Inflammatory macrophage (primary cell): ENCODE measurements at regions not wholly inside any gene's neighbourhood (a gene's known extent, or its start where the extent isn't known, plus 50 kb on each side); places are given as distances from the start of the nearest gene placed in this dataset.
"Not testable (repeated sequence)": the region's sequence is repeated elsewhere in the genome, so short reads cannot be mapped to it uniquely, and the experiment has no call there.

ENCODE experiments used
- DNase-seq, 2 donors: peaks; one replicate each; pipeline ENCODE4 v3.0.0-alpha.2; 2020 to 2022

DNA sequence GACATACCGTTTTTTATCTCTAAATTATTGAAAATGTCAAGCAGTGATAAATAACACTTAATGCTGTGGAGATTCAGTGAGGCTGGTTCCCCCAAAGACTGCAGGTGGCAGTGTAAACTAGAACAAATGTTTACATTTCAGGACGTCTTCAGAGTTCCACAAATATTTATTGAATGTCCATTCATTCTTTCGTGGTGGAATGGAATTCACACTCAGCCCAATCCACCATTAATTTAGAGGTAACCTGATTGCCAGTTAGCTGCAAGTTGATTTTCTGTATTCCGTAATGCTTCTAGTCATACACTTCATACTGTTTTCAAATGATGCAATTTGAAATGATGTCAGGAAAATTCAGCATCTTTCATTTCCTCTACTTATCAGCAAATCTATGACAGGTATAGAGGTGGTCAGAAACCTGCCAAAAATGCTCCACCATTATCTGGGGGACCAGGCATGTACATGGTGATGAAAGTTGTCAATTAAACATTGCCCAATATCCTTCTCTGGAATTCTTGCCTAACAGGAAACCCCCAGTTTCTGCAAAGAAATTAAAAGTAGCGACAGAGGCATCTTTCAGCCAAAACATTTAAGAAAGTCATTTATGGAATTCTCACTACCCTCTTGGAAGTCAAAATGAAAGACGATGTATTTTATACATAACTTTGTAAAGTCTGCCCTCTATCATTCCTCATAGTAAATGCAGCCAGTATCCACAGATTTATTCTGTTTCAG is 94.3 kb upstream of the BMAL1 start:
- peak; percentile 47 to 58 for DNase-seq

DNA sequence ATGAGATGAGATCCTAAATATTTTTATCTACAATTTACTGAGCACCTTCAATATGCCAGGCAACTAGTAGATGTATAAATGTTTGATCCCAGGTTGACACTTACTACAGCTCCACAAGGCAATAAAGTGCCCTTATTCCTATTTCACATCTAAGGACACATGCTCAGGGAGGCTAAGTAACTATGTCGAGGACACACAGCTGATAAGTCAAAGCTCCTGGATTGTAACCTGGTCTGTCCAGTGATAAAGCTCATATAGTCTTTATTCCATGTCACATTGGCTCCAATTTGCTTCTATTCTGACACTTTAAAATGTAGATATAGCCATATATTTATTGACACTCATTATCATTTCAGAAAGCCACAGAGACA is 93.8 kb upstream of the BMAL1 start:
- no peak for DNase-seq

- DNase-seq, result no peak
Measured at GRCh38 chr11:13184295-13184794, 93.2 kb upstream of the BMAL1 start.

DNA sequence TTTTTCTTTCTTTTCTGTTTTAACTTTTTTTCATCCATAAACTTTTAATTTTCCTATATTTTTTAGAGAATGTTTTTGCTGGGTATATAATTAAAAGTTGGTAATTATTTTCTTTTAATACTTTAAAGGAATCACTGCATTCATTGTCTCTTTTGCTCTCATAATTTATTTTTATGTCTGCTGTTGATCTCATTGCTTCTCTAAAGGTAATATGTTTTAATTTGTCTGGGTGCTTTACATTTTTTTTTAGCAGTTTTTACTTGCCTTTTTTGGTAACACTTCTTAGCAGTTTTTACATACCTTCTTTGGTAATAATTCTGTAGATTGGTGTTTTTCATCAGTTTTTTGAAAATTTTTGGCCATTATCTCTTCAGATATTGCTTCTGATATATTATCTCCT is 89.4 kb upstream of the BMAL1 start:
- DNase-seq, result no peak

GRCh38 chr11:13189561-13190426 is 87.8 kb upstream of the BMAL1 start:
- no peak for DNase-seq

DNA sequence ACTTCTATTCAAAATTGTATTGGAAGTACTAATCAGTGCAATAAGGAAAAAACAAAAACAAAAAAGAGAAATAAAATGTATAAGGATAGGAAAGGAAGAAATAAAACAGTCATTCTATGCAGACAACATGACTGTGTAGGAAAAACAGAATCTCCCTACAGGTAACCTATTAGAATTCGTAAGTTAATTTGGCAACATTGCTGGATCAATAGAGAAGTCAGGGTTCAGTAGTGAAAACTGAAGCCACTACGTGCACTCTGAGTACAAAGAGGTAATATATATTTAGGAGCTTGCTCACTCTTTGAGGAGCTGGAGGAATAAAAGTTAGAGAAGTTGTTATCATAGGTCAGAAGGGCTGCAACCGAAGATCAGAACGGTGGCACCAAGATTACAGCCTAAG is 84.0 kb upstream of the BMAL1 start:
- no peak for DNase-seq

- not testable (repeated sequence) for DNase-seq
Measured at GRCh38 chr11:13197374-13197773, 80.2 kb upstream of the BMAL1 start.

DNA sequence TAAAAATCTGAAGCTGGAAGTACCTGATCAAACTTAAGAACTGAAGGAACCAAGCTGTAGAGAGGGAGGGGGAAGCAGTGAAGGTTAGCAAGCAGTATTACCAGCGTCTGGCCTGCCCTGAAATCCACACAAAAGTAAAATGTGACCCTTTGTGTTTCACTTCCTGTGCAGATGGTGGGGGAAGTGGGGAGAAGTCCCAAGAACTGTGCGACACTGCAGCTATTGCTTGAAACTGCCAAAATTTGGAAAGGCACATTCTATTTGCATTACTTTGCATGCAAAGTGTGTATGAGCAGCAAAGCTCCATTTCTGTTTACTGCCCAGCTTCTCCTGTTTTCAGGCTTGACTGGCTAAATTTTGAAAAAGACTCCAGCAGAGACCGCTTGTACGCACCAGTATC is 72.1 kb upstream of the BMAL1 start:
- DNase-seq, result peak; percentile 67 to 77

- no peak for DNase-seq
Measured at GRCh38 chr11:13206086-13206640, 71.4 kb upstream of the BMAL1 start.

DNA sequence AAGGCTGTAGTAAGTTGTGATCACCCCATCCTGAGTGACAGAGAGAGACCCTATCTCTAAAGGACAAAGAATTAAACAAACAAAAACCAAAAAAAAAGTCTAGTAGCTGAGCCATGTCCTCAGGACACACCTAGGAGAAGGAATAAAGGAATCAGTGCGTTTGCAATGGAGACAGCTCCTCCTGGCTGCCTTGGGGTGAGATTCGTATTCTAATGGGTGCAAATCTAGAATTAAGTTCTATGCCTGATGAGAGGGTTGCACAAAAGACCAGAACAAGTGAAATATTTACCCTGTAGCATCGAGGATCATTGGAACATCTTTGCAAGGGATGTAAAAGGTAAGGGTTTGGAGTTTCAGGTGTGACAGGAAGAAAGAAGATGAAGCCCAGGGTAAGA is 70.3 kb upstream of the BMAL1 start:
- DNase-seq, result no peak

DNA sequence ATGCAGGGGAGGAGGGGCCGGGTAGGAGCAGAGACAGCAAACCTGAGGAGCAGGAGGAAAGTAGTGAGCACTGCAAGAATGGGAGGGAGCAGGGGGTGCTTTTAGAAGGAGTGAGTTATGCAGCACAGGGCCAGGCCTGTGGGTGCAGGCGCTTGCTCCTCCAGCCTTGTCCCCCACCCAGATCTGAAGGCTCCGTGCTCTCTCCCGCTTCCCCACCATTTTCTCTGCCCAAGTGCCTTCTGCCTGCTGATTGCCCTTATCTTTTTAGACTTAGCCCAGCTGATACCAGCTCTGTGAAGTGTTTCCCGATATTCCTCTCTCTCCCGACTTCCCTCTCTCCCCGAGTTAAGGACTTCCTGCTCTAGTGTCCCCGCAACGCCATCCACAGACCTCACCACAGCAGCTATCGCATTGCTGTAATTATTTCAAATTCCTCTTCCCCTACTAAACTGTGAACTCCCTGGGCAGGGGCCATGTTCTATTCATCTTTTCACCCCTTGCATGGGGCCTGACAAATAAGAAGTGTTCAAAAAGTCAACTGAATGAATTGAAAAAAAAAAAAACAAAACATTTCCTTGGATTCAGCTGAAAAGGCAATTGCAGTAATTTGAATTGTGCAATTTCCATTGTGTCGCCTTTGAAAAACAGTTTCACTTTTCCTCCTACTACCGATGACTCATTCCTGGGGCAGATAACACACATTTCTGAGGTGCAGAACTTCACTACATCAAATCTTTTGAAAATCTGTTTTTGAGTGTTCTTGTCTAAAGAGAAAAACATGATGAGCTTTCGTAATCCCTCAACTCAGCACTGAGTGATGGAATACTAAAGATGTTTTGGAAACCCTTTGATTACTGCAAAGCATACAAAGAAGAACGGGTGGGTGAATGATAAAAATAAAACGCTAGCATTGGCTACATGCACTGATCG is 69.7 kb upstream of the BMAL1 start:
- peak; percentile 76 to 83 for DNase-seq

- DNase-seq, result no peak
Measured at GRCh38 chr11:13208921-13209320, 68.7 kb upstream of the BMAL1 start.

GRCh38 chr11:13209379-13209778 is 68.2 kb upstream of the BMAL1 start:
- no peak for DNase-seq

GRCh38 chr11:13210424-13210823 is 67.2 kb upstream of the BMAL1 start:
- peak; percentile 24 to 64 for DNase-seq

DNA sequence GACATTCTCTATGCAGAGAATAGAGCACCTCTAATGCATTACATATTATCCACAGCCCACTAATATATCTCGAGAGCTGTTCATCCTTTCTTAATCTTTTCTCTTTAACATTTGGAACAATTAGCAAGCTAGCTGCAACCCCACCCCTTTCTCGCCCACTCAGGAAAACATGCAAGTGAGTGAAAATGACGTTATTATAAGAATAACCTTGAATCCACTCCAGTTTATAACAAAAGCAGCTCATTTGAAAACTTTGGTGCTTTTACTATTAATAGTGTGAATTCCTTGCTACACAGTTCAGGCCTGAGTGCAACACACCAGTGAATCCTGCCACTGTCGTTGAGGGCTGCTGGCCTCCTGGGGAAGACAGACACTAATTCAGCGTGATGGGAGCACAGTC is 63.3 kb upstream of the BMAL1 start:
- DNase-seq, result no peak

GRCh38 chr11:13215149-13215548 is 62.4 kb upstream of the BMAL1 start:
- no peak for DNase-seq

DNA sequence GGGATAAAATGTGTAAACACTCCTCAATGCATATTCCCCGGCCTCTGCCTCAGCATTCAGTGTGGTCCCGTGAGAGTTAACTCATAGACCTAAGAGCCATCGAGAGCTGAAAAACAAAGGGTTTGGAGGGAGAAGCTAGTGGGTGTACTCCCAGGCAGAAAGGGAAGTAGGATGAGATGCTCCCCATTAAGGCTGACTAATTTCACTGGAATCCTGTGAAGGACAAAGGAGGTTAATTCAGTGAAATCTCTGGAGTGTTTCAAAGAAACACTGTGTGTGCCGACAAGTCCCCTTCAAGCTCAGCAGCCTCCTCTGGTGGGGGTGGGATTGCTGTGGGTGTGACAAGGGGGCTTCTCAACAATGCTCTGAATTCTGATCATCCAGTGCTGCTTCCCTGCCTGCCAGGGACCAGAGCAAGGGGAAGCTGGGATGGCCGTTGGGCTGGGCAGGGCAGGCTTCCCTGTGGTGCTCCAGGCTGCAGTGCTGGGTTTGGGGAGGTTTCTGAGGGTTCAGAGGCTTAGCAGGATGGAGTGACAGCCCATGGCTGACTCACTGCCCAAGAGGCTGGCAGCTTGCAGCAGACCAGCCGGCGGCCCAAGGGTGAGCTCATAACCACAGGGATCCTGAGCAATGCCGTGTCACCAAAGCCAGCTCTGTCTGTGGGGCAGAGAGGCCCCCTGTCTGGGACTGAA is 61.4 kb upstream of the BMAL1 start:
- peak; percentile 74 to 94 for DNase-seq

GRCh38 chr11:13216711-13217075 is 60.9 kb upstream of the BMAL1 start:
- DNase-seq, result peak; percentile 54 to 65

DNA sequence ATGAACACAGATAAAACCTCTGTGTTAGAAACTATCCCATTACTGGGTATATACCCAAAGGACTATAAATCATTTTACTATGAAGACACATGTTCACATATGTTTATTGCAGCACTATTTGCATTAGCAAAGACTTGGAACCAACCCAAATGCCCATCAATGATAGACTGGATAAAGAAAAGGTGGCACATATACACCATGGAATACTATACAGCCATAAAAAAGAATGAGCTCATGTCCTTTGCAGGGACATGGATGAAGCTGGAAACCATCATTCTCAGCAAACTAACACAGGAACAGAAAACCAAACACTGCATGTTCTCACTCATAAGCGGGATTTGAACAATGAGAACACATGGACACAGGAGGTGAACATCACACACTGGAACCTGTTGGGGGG is 58.9 kb upstream of the BMAL1 start:
- not testable (repeated sequence) for DNase-seq

GRCh38 chr11:13220148-13220547 is 57.4 kb upstream of the BMAL1 start:
- no peak for DNase-seq

- no peak for DNase-seq
Measured at GRCh38 chr11:13221722-13222121, 55.9 kb upstream of the BMAL1 start.

GRCh38 chr11:13222285-13222684 is 55.3 kb upstream of the BMAL1 start:
- DNase-seq, result no peak
